ENCODE measurements at regions not wholly inside any gene's neighbourhood (a gene's known extent, or its start where the extent isn't known, plus 50 kb on each side); places are given as distances from the start of the nearest gene placed in this dataset.

GRCh38 chr7:47197486-47197885 lies 384.4 kb downstream of the TNS3 start:
- TF ChIP-seq CTCF (conservative IDR thresholded peaks at IDR 0.05; ENCODE audit: low read depth, low read length) (no peak), RFX5 (IDR thresholded peaks at IDR 0.05; ENCODE audit: low read depth, low read length) (no peak), RCOR1 (IDR thresholded peaks at IDR 0.05; ENCODE audit: insufficient replicate concordance, low read length) (no peak), MXI1 (IDR thresholded peaks at IDR 0.05; ENCODE audit: borderline replicate concordance, low read depth, low read length) (no peak), MAFK (IDR thresholded peaks at IDR 0.05; ENCODE audit: low read depth, low read length) (no peak), POLR2A (IDR thresholded peaks at IDR 0.05; ENCODE audit: low read depth, low read length) (no peak), MAZ (IDR thresholded peaks at IDR 0.05; ENCODE audit: borderline replicate concordance, low read depth, low read length) (no peak), FOS (IDR thresholded peaks at IDR 0.05; ENCODE audit: low read depth, low read length) (no peak), SMC3 (IDR thresholded peaks at IDR 0.05; ENCODE audit: low read depth, low read length) (no peak)
- TF ChIP-seq, protein P1, sequence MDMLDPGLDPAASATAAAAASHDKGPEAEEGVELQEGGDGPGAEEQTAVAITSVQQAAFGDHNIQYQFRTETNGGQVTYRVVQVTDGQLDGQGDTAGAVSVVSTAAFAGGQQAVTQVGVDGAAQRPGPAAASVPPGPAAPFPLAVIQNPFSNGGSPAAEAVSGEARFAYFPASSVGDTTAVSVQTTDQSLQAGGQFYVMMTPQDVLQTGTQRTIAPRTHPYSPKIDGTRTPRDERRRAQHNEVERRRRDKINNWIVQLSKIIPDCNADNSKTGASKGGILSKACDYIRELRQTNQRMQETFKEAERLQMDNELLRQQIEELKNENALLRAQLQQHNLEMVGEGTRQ (IDR thresholded peaks at IDR 0.05; ENCODE audit: low read depth, low read length), result no peak

All from IMR-90 (cell line).